ENCODE measurements at regions not wholly inside any gene's neighbourhood (a gene's known extent, or its start where the extent isn't known, plus 50 kb on each side); places are given as distances from the start of the nearest gene placed in this dataset.
A peak's percentile ranks its signal among the peaks of the same experiment; 100 is the strongest.

- no peak for TF ChIP-seq CTCF (IDR thresholded peaks at IDR 0.05; ENCODE audit: low read length, missing control alignments)
- no peak overlapping the region for H3K4me3 ChIP-seq (replicated peaks; ENCODE audit: low read depth, low read length)
- no peak for DNase-seq (ENCODE audit: low read depth)
Observed at GRCh38 chr1:29704430-29704829, 468.1 kb downstream of the PTPRU start.

GRCh38 chr1:29703596-29704370 lies 467.5 kb downstream of the PTPRU start:
- TF ChIP-seq CTCF (IDR thresholded peaks at IDR 0.05; ENCODE audit: low read length, missing control alignments), result peak; percentile 95
- DNase-seq (ENCODE audit: low read depth), result peak; percentile 62
- no peak overlapping the region for H3K4me3 ChIP-seq (replicated peaks; ENCODE audit: low read depth, low read length)

GRCh38 chr1:29700491-29700890 lies 464.2 kb downstream of the PTPRU start:
- DNase-seq (ENCODE audit: low read depth), result no peak
- TF ChIP-seq CTCF (IDR thresholded peaks at IDR 0.05; ENCODE audit: low read length, missing control alignments), result no peak

GRCh38 chr1:29698626-29699025 lies 462.3 kb downstream of the PTPRU start:
- H3K4me3 ChIP-seq (replicated peaks; ENCODE audit: low read depth, low read length), result no peak overlapping the region
- DNase-seq (ENCODE audit: low read depth), result no peak
- TF ChIP-seq CTCF (IDR thresholded peaks at IDR 0.05; ENCODE audit: low read length, missing control alignments), result no peak

More at GRCh38 chr1:29700491-29700890, 464.2 kb downstream of the PTPRU start:
- H3K4me3 ChIP-seq (replicated peaks; ENCODE audit: low read depth, low read length), result no peak overlapping the region

- TF ChIP-seq CTCF (IDR thresholded peaks at IDR 0.05; ENCODE audit: low read length, missing control alignments), result peak; percentile 78
- DNase-seq (ENCODE audit: low read depth), result peak; percentile 74
- no peak overlapping the region for H3K4me3 ChIP-seq (replicated peaks; ENCODE audit: low read depth, low read length)
Observed at GRCh38 chr1:29698033-29698432, 461.7 kb downstream of the PTPRU start.

- TF ChIP-seq CTCF (IDR thresholded peaks at IDR 0.05; ENCODE audit: low read length, missing control alignments), result no peak
- DNase-seq (ENCODE audit: low read depth), result no peak
- H3K4me3 ChIP-seq (replicated peaks; ENCODE audit: low read depth, low read length), result no peak overlapping the region
Observed at GRCh38 chr1:29697391-29697780, 461.1 kb downstream of the PTPRU start.

Measured in fibroblast of pulmonary artery (primary cell).